GM12878 (cell line): ENCODE measurements at regions not wholly inside any gene's neighbourhood (a gene's known extent, or its start where the extent isn't known, plus 50 kb on each side); places are given as distances from the start of the nearest gene placed in this dataset.

Experiments
- ATAC-seq: fragments of 200-7000 bp; cut with Tn5 transposase; 3 replicates; pipeline ENCODE4 v1.9.1; 2020; ENCODE audit warnings: mild to moderate bottlenecking, moderate library complexity
- BruUV-seq: library from RNA; stranded (reverse); fragments of 400-500 nt; replicated peaks from 2 replicates; lab custom pipeline; 2021; lab: Mats Ljungman, UMichigan
- CTCF ChIA-PET: fragments of 300-600 bp; sonication (Branson Sonifier 250); formaldehyde crosslinking; extraction: SDS; loops from one replicate; lab custom pipeline; 2021; ENCODE audit warnings: inconsistent platforms; lab: Yijun Ruan, JAX
- POLR2A ChIA-PET: fragments of 350-600 bp; formaldehyde crosslinking; extraction: SDS; loops from one replicate; lab custom pipeline; 2021; ENCODE audit warnings: inconsistent platforms; lab: Charles Lee
- RAD21 ChIA-PET: fragments of 300-600 bp; sonication (Branson Sonifier 250); formaldehyde crosslinking; loops from one replicate; lab custom pipeline; 2023; ENCODE audit warnings: antibody characterized with exemption; ENCODE audit not compliant: unreplicated experiment; lab: Charles Lee
- SMC1A ChIA-PET: fragments of 300-600 bp; sonication (Branson Sonifier 250); formaldehyde crosslinking; loops from one replicate; lab custom pipeline; 2023; ENCODE audit not compliant: unreplicated experiment, uncharacterized antibody; lab: Charles Lee
- DNase-seq: peaks from one replicate; pipeline ENCODE4 v3.0.0-alpha.2; 2011; ENCODE audit warnings: low read depth, low spot score
- FAIRE-seq: peaks from 3 replicates; lab custom pipeline; 2011; peaks lifted over from hg19 to GRCh38; lab: Jason Lieb, UNC
- H2AFZ ChIP-seq: 2 replicates; pipeline ENCODE4 v1.6.0; 2011; ENCODE audit warnings: low read depth, low read length, control low read depth; ENCODE audit not compliant: control insufficient read depth
- H3K27ac ChIP-seq: 2 replicates; pipeline ENCODE4 v1.5.1; 2011; ENCODE audit warnings: control low read depth; ENCODE audit not compliant: control insufficient read depth, insufficient read depth
- H3K27me3 ChIP-seq, 2 experiments: replicated peaks in 1 of 2; 2 replicates each; pipeline versions ENCODE4 v1.6.0 to v1.6.1; 2011; ENCODE audit warnings: low read length in 1 of 2; ENCODE audit not compliant: control insufficient read depth in 2 of 2, insufficient read depth in 2 of 2
- H3K36me3 ChIP-seq, 2 experiments: 2 replicates each; pipeline ENCODE4 v1.5.1; 2011; ENCODE audit warnings: low read length in 1 of 2; ENCODE audit not compliant: control insufficient read depth in 2 of 2, insufficient read depth in 2 of 2
- H3K4me1 ChIP-seq: 2 replicates; pipeline ENCODE4 v1.6.1; 2011; ENCODE audit warnings: mild to moderate bottlenecking, low read length, moderate library complexity, mixed read lengths; ENCODE audit not compliant: control insufficient read depth, insufficient read depth
- H3K4me2 ChIP-seq: 2 replicates; pipeline ENCODE4 v1.6.0; 2011; ENCODE audit warnings: control low read depth; ENCODE audit not compliant: control insufficient read depth, insufficient read depth
- H3K4me3 ChIP-seq: fragments of 200-600 bp; sonication (generic); 2 replicates; pipeline ENCODE4 v1.5.1; 2016
- H3K79me2 ChIP-seq: 2 replicates; pipeline ENCODE4 v1.6.0; 2011; ENCODE audit warnings: low read length; ENCODE audit not compliant: control insufficient read depth, insufficient read depth
- H3K9ac ChIP-seq: 2 replicates; pipeline ENCODE4 v1.8.0; 2011; ENCODE audit warnings: low read length, control low read depth, mixed read lengths; ENCODE audit not compliant: control insufficient read depth, insufficient read depth
- H3K9me3 ChIP-seq: replicated peaks from 3 replicates; pipeline ENCODE4 v1.5.1; 2011; ENCODE audit warnings: mild to moderate bottlenecking, low read length; ENCODE audit not compliant: control insufficient read depth, insufficient read depth
- H4K20me1 ChIP-seq: 2 replicates; pipeline ENCODE4 v1.6.0; 2011; ENCODE audit not compliant: control insufficient read depth, insufficient read depth
- CREB1 ChIP-seq: IDR thresholded peaks from 2 replicates; pipeline ENCODE4 v1.6.1; 2012; ENCODE audit warnings: low read depth, mild to moderate bottlenecking, inconsistent platforms
- HSF1 ChIP-seq: fragments of 150-350 bp; IDR thresholded peaks from 2 replicates; pipeline ENCODE4 v1.6.1; 2014; ENCODE audit warnings: mild to moderate bottlenecking, low read depth, low read length
- JUND ChIP-seq: IDR thresholded peaks from 2 replicates; pipeline ENCODE4 v1.6.1; 2012; ENCODE audit warnings: low read depth, mild to moderate bottlenecking, low read length, improper control_type of control experiment, moderate library complexity
- KLF5 ChIP-seq: fragments of 450-650 bp; IDR thresholded peaks from 2 replicates; pipeline ENCODE4 v1.6.1; 2014; ENCODE audit warnings: mild to moderate bottlenecking; ENCODE audit not compliant: partially characterized antibody
- MEF2B ChIP-seq: fragments of 450-650 bp; IDR thresholded peaks from 2 replicates; pipeline ENCODE4 v1.6.1; 2018; ENCODE audit warnings: mild to moderate bottlenecking, moderate library complexity; ENCODE audit not compliant: partially characterized antibody, poor library complexity, severe bottlenecking
- MYB ChIP-seq: fragments of 150-350 bp; IDR thresholded peaks from 2 replicates; pipeline ENCODE4 v1.6.1; 2014; ENCODE audit warnings: mild to moderate bottlenecking, low read depth, low read length, borderline replicate concordance
- NBN ChIP-seq: fragments of 450-650 bp; IDR thresholded peaks from 2 replicates; pipeline ENCODE4 v1.6.1; 2016
- POLR2AphosphoS5 ChIP-seq: IDR thresholded peaks from 2 replicates; pipeline ENCODE4 v1.6.1; 2011; ENCODE audit warnings: mild to moderate bottlenecking, low read length, inconsistent platforms
- TCF12 ChIP-seq: IDR thresholded peaks from 2 replicates; pipeline ENCODE4 v1.6.1; 2011; ENCODE audit warnings: low read depth, mild to moderate bottlenecking, low read length
- ZBED1 ChIP-seq: IDR thresholded peaks from 2 replicates; pipeline ENCODE4 v1.6.1; 2016; ENCODE audit warnings: borderline replicate concordance
- ZNF217 ChIP-seq: fragments of 450-650 bp; IDR thresholded peaks from 2 replicates; pipeline ENCODE4 v1.6.1; 2017; ENCODE audit warnings: antibody characterized with exemption, mild to moderate bottlenecking
- WGBS: methylation state at CpG from one replicate; pipeline ENCODE4 v1.1.6; 2016; ENCODE audit warnings: low lambda C conversion rate; ENCODE audit not compliant: insufficient replicate concordance, insufficient coverage; ENCODE audit errors: missing lambda C conversion rate; 5-methylcytosine and 5-hydroxymethylcytosine counted together
- in situ Hi-C: fragments of 300-500 bp; cut with MboI; formaldehyde crosslinking; loops from 9 replicates; pipeline ENCODE4 v1.14.3; 2018; ENCODE audit warnings: mixed read lengths
- intact Hi-C: fragments of 100-400 bp; cut with micrococcal nuclease; formaldehyde crosslinking; loops from one replicate; pipeline ENCODE4 v1.14.2; 2022; ENCODE audit not compliant: unreplicated experiment

- TF ChIP-seq KLF5 (no peak), JUND (no peak), MYB (no peak), HSF1 (no peak)
These were observed 293.3 kb downstream of the BRD1 start (continued) for GRCh38 chr22:49534386-49534785.

GRCh38 chr22:49533886-49534285, 293.8 kb downstream of the BRD1 start:
- Histone ChIP-seq H2AFZ (no peak overlapping the region), H3K4me3 (no peak overlapping the region), H3K27me3 (no peaks in the 10 kb centered on the region), H3K36me3 (no peaks in the 10 kb centered on the region; a peak in 3 of 4 replicates), H4K20me1 (no peaks in the 10 kb centered on the region), H3K9ac (no peak overlapping the region), H3K4me1 (no peaks in the 10 kb centered on the region), H3K79me2 (no peaks in the 10 kb centered on the region), H3K27ac (no peak overlapping the region), H3K9me3 (no peaks in the 10 kb centered on the region), H3K4me2 (no peak overlapping the region)
- intact Hi-C loops, result no loop called here
- CTCF ChIA-PET, result no interaction called here
- TF ChIP-seq NBN (no peak), CREB1 (no peak), ZBED1 (no peak), JUND (no peak), POLR2AphosphoS5 (no peak), TCF12 (no peak), MEF2B (no peak), ZNF217 (no peak)
- no TSS peak for BruUV-seq
- FAIRE-seq (no peak), DNase-seq (no peak), ATAC-seq (no peak)
- POLR2A ChIA-PET, result no interaction called here
- SMC1A ChIA-PET, result no interaction called here
- WGBS, result 75% methylated on average over 19 of the region's 19 CpGs
- RAD21 ChIA-PET, result no interaction called here
- in situ Hi-C loops, result no loop called here
